Esophagus muscularis mucosa (tissue), 4 donors: ENCODE measurements at regions not wholly inside any gene's neighbourhood (a gene's known extent, or its start where the extent isn't known, plus 50 kb on each side); places are given as distances from the start of the nearest gene placed in this dataset.

ENCODE experiments used
- DNase-seq: peaks from one replicate; pipeline ENCODE4 v3.0.0-alpha.2; 2017; ENCODE audit errors: extremely low spot score
- H3K27ac ChIP-seq, 4 donors: fragments of 200-600 bp; sonication (generic); replicated peaks in 1 of 4; 1 replicate in 3 of 4; 2 replicates in 1 of 4; pipeline ENCODE4 v1.5.1; 2016 to 2019; ENCODE audit warnings: mild to moderate bottlenecking in 1 of 4
- H3K27me3 ChIP-seq, 4 donors: fragments of 200-600 bp; sonication (generic); one replicate each; pipeline versions ENCODE4 v1.5.1 to v1.6.0; 2016 to 2019
- H3K36me3 ChIP-seq, 4 donors: fragments of 200-600 bp; sonication (generic); one replicate each; pipeline ENCODE4 v1.5.1; 2016 to 2019
- H3K4me1 ChIP-seq, 4 donors: fragments of 200-600 bp; sonication (generic); one replicate each; pipeline ENCODE4 v1.5.1; 2016 to 2019
- H3K4me3 ChIP-seq, 4 donors: fragments of 200-600 bp; sonication (generic); 1 replicate in 2 of 4; 2 replicates in 2 of 4; pipeline ENCODE4 v1.5.1; 2016 to 2019; ENCODE audit warnings: mild to moderate bottlenecking in 4 of 4, moderate library complexity in 1 of 4
- H3K9me3 ChIP-seq, 4 donors: fragments of 200-600 bp; sonication (generic); 1 replicate in 3 of 4; 2 replicates in 1 of 4; pipeline ENCODE4 v1.5.1; 2016 to 2019
- EP300 ChIP-seq: sonication (generic); formaldehyde crosslinking; IDR thresholded peaks from one replicate; pipeline ENCODE4 v1.6.1; 2017; ENCODE audit warnings: antibody characterized with exemption
- POLR2A ChIP-seq: fragments of 450-650 bp; IDR thresholded peaks from one replicate; pipeline ENCODE4 v1.6.1; 2017; ENCODE audit warnings: antibody characterized with exemption, moderate library complexity, mild to moderate bottlenecking, low read depth
- POLR2AphosphoS5 ChIP-seq, 2 donors: sonication (generic); formaldehyde crosslinking; IDR thresholded peaks; one replicate each; pipeline ENCODE4 v1.6.1; 2017; ENCODE audit warnings: antibody characterized with exemption in 2 of 2
- WGBS: methylation state at CpG from one replicate; pipeline ENCODE4 v1.1.5; 2018; 5-methylcytosine and 5-hydroxymethylcytosine counted together
- intact Hi-C: fragments of 100-400 bp; cut with DNase I; formaldehyde crosslinking; loops from one replicate; pipeline ENCODE4 v1.15.1; 2023
- TF ChIP-seq, protein P1 (sequence below), 3 experiments: fragments of 200-600 bp in 2 of 3; fragments of 450-650 bp in 1 of 3; sonication (generic) in 2 of 3; IDR thresholded peaks; one replicate each; pipeline ENCODE4 v1.5.1; 2017 to 2019; ENCODE audit warnings: antibody characterized with exemption in 3 of 3, mild to moderate bottlenecking in 2 of 3, moderate library complexity in 1 of 3

DNA sequence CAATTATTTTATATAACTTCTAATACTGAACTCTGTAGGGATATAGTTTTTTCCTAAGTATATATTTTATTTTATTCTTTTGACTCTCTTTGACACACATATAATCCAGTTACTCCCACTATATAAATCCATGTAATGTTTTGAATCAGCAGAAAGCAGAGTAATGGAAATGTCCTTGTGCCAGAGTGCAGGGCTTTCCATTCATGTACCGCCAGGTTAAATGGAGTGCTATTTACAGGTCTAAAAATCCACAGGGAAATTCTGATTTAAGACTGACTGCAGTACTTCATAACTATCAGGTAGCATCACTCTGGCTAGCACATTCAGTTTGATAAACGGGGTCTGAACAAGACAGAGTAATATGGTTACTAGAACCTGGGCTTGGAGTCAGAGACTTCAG, 626.8 kb downstream of the COL12A1 start:
- TF ChIP-seq, protein P1, sequence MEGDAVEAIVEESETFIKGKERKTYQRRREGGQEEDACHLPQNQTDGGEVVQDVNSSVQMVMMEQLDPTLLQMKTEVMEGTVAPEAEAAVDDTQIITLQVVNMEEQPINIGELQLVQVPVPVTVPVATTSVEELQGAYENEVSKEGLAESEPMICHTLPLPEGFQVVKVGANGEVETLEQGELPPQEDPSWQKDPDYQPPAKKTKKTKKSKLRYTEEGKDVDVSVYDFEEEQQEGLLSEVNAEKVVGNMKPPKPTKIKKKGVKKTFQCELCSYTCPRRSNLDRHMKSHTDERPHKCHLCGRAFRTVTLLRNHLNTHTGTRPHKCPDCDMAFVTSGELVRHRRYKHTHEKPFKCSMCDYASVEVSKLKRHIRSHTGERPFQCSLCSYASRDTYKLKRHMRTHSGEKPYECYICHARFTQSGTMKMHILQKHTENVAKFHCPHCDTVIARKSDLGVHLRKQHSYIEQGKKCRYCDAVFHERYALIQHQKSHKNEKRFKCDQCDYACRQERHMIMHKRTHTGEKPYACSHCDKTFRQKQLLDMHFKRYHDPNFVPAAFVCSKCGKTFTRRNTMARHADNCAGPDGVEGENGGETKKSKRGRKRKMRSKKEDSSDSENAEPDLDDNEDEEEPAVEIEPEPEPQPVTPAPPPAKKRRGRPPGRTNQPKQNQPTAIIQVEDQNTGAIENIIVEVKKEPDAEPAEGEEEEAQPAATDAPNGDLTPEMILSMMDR (IDR thresholded peaks at IDR 0.05) = no peak
- TF ChIP-seq POLR2AphosphoS5 (IDR thresholded peaks at IDR 0.05) = no peak
- no peak for TF ChIP-seq POLR2A
- TF ChIP-seq EP300 = no peak
- Histone ChIP-seq H3K4me3 (no peak overlapping the region), H3K27ac (no peak overlapping the region), H3K27me3 (no peaks in the 10 kb centered on the region), H3K4me1 (peaks cover 0 to 11% (median 0%) of the 10 kb centered on the region in 4 donors), H3K36me3 (no peaks in the 10 kb centered on the region), H3K9me3 (no peaks in the 10 kb centered on the region)
- intact Hi-C loops = no loop called here
- WGBS = 73% methylated on average over 2 of the region's 2 CpGs
- no peak for DNase-seq

DNA sequence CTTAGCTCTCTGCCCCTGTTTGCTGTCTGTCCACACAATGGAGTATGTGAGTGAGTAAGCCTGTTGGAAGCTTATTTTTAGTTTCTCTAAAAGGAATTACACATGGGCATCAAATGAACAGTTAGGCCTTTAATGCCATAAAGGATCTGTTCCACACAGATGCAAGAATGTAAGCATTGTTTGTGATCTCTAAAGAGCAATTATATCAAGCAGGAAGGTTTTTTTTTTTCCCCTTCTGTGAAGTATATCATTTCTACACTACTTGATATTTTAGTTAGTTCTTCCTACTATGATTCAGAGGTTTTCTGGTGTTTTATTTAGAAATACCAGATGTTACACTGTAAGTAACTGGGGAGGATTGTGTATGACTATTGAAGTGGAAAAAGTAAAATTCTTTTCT, 627.5 kb downstream of the COL12A1 start:
- TF ChIP-seq, protein P1 (IDR thresholded peaks at IDR 0.05) = no peak
- no peak for TF ChIP-seq POLR2AphosphoS5 (IDR thresholded peaks at IDR 0.05)
- no peak for TF ChIP-seq EP300
- TF ChIP-seq POLR2A = no peak
- Histone ChIP-seq H3K4me1 (peaks cover 0 to 11% (median 2%) of the 10 kb centered on the region in 4 donors), H3K36me3 (no peaks in the 10 kb centered on the region), H3K27me3 (no peaks in the 10 kb centered on the region), H3K9me3 (no peaks in the 10 kb centered on the region), H3K27ac (no peak overlapping the region), H3K4me3 (no peak overlapping the region)
- intact Hi-C loops = no loop called here
- no peak for DNase-seq

- H3K27ac ChIP-seq = no peak overlapping the region
- H3K27me3 ChIP-seq = no peaks in the 10 kb centered on the region
- TF ChIP-seq, protein P1 (IDR thresholded peaks at IDR 0.05) = no peak
- TF ChIP-seq POLR2AphosphoS5 (IDR thresholded peaks at IDR 0.05) = no peak
- TF ChIP-seq EP300 = no peak
- TF ChIP-seq POLR2A = no peak
- no peak overlapping the region for H3K4me3 ChIP-seq
- no peaks in the 10 kb centered on the region for H3K36me3 ChIP-seq
- no peaks in the 10 kb centered on the region for H3K9me3 ChIP-seq
- DNase-seq = no peak
- H3K4me1 ChIP-seq = peaks cover 0 to 11% (median 4%) of the 10 kb centered on the region in 4 donors
- intact Hi-C loops = no loop called here
These were observed 628.2 kb downstream of the COL12A1 start for GRCh38 chr6:74577619-74578018.

DNA sequence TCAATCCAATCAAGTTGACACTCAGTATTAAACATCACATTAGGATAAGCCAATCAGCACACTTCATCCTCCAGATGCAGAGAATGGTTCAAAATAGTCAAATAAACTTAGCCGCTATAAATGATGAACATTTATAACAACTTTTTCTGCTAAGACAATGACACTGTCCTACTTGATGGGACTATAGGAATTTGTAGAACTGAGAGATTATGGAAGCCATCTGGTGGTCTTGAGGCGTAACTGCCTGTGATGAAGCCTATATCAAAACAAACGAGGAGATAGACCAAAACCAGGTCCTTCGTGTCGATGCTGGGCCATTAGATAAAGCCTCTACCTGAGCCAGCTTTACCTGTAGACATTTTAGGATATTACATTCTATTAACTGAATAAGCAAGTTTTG, 631.1 kb downstream of the COL12A1 start:
- H3K27ac ChIP-seq = no peak overlapping the region
- 66% methylated on average over 5 of the region's 5 CpGs for WGBS
- no peak for TF ChIP-seq POLR2A
- TF ChIP-seq, protein P1 (IDR thresholded peaks at IDR 0.05) = peak in 2 of 3 experiments; percentile 16 to 41
- intact Hi-C loops = no loop called here
- no peak overlapping the region for H3K4me3 ChIP-seq
- H3K4me1 ChIP-seq = peaks cover 0 to 11% (median 4%) of the 10 kb centered on the region in 4 donors
- no peaks in the 10 kb centered on the region for H3K36me3 ChIP-seq
- DNase-seq = no peak
- H3K9me3 ChIP-seq = no peaks in the 10 kb centered on the region
- no peaks in the 10 kb centered on the region for H3K27me3 ChIP-seq

- TF ChIP-seq POLR2AphosphoS5 (IDR thresholded peaks at IDR 0.05) (no peak), EP300 (no peak), POLR2A (no peak)
- peaks cover 0 to 13% (median 10%) of the 10 kb centered on the region in 4 donors for H3K4me1 ChIP-seq
- H3K36me3 ChIP-seq = no peaks in the 10 kb centered on the region
- no peaks in the 10 kb centered on the region for H3K27me3 ChIP-seq
- no peaks in the 10 kb centered on the region for H3K9me3 ChIP-seq
- 77% methylated on average over 6 of the region's 6 CpGs for WGBS
- no peak overlapping the region for H3K4me3 ChIP-seq
- DNase-seq = no peak
- intact Hi-C loops = no loop called here
- H3K27ac ChIP-seq = no peak overlapping the region
These were observed 632.2 kb downstream of the COL12A1 start for GRCh38 chr6:74573613-74574012.
